Activated CD4-positive, alpha-beta T cell treated with anti-CD3 and anti-CD28 coated beads for 36 hours (primary cell): ENCODE measurements at regions not wholly inside any gene's neighbourhood (a gene's known extent, or its start where the extent isn't known, plus 50 kb on each side); places are given as distances from the start of the nearest gene placed in this dataset.
"Not testable (repeated sequence)": the region's sequence is repeated elsewhere in the genome, so short reads cannot be mapped to it uniquely, and the experiment has no call there.

ENCODE experiments used
- ATAC-seq: fragments of 200-7000 bp; cut with Tn5 transposase; one replicate; pipeline ENCODE4 v1.10.0; 2021; ENCODE audit warnings: mild to moderate bottlenecking, moderate library complexity
- CTCF ChIA-PET: fragments of 350-600 bp; sonication (Branson Sonifier 250); formaldehyde crosslinking; loops from one replicate; lab custom pipeline; 2021; ENCODE audit warnings: antibody characterized with exemption; lab: Charles Lee
- POLR2A ChIA-PET: fragments of 350-600 bp; sonication (Branson Sonifier 250); formaldehyde crosslinking; loops from one replicate; lab custom pipeline; 2021; ENCODE audit warnings: antibody characterized with exemption, inconsistent platforms; lab: Charles Lee
- DNase-seq: peaks from one replicate; pipeline ENCODE4 v3.0.0-alpha.2; 2020
- H3K27ac Mint-ChIP-seq: one replicate; pipeline ENCODE4 v1.8.0; 2021; ENCODE audit warnings: mixed read lengths
- H3K27me3 Mint-ChIP-seq: one replicate; pipeline ENCODE4 v1.8.0; 2021; ENCODE audit warnings: mixed read lengths
- H3K36me3 Mint-ChIP-seq: one replicate; pipeline ENCODE4 v1.8.0; 2021; ENCODE audit warnings: low read depth, mixed read lengths
- H3K4me1 Mint-ChIP-seq: one replicate; pipeline ENCODE4 v1.8.0; 2021; ENCODE audit warnings: mixed read lengths
- H3K4me3 Mint-ChIP-seq: one replicate; pipeline ENCODE4 v1.8.0; 2021; ENCODE audit warnings: mild to moderate bottlenecking, moderate library complexity, mixed read lengths
- H3K9me3 Mint-ChIP-seq: one replicate; pipeline ENCODE4 v1.8.0; 2021; ENCODE audit warnings: low read depth, mixed read lengths
- intact Hi-C, 2 experiments: fragments of 100-400 bp; cut with DNase I in 1 of 2; cut with micrococcal nuclease in 1 of 2; formaldehyde crosslinking; loops; one replicate each; pipeline versions ENCODE4 v1.14.2 to v1.15.1; 2022 to 2024; cut with DNase I, micrococcal nuclease

- peaks cover 6% of the 10 kb centered on the region for H3K27me3 Mint-ChIP-seq
- H3K4me1 Mint-ChIP-seq = no peaks in the 10 kb centered on the region
- H3K27ac Mint-ChIP-seq = no peak overlapping the region
- no peak for DNase-seq
- no peak overlapping the region for H3K4me3 Mint-ChIP-seq
- intact Hi-C loops = no loop called here
- CTCF ChIA-PET = no interaction called here
- H3K9me3 Mint-ChIP-seq = no peaks in the 10 kb centered on the region
- no peaks in the 10 kb centered on the region for H3K36me3 Mint-ChIP-seq
- no peak for ATAC-seq
- POLR2A ChIA-PET = no interaction called here
These were observed 248.1 kb upstream of the OBI1 start for GRCh38 chr13:78907006-78907405.

- Mint-ChIP-seq H3K27ac (no peak overlapping the region), H3K36me3 (no peaks in the 10 kb centered on the region), H3K4me1 (no peaks in the 10 kb centered on the region), H3K9me3 (no peaks in the 10 kb centered on the region), H3K4me3 (no peak overlapping the region), H3K27me3 (peaks cover 6% of the 10 kb centered on the region)
- ChIA-PET CTCF (no interaction called here), POLR2A (no interaction called here)
- intact Hi-C loops = no loop called here
- ATAC-seq (no peak), DNase-seq (no peak)
These were observed 238.2 kb upstream of the OBI1 start for GRCh38 chr13:78897200-78897599.

GRCh38 chr13:78884571-78884970 is 225.6 kb upstream of the OBI1 start:
- no peaks in the 10 kb centered on the region for H3K36me3 Mint-ChIP-seq
- CTCF ChIA-PET = interaction anchor here (0.7 kb wide), 1 partner anchor 21 kb away, joined by 3 read pairs; no protein-coding TSS in a partner anchor
- no peak for ATAC-seq
- peaks cover 3% of the 10 kb centered on the region for H3K27me3 Mint-ChIP-seq
- no peak overlapping the region for H3K27ac Mint-ChIP-seq
- no peak overlapping the region for H3K4me3 Mint-ChIP-seq
- POLR2A ChIA-PET = no interaction called here
- no peaks in the 10 kb centered on the region for H3K4me1 Mint-ChIP-seq
- H3K9me3 Mint-ChIP-seq = no peaks in the 10 kb centered on the region
- DNase-seq = no peak
- intact Hi-C loops = no loop called here

- Mint-ChIP-seq H3K4me3 (no peak overlapping the region), H3K36me3 (no peaks in the 10 kb centered on the region), H3K4me1 (no peaks in the 10 kb centered on the region), H3K9me3 (no peaks in the 10 kb centered on the region), H3K27ac (no peak overlapping the region), H3K27me3 (peaks cover 3% of the 10 kb centered on the region)
- DNase-seq = no peak
- no peak for ATAC-seq
- ChIA-PET CTCF (interaction anchor here (0.9 kb wide), 1 partner anchor 12 kb away, joined by 4 read pairs; no protein-coding TSS in a partner anchor), POLR2A (no interaction called here)
- intact Hi-C loops = no loop called here
These were observed 222.8 kb upstream of the OBI1 start for GRCh38 chr13:78881751-78882150.

GRCh38 chr13:78881054-78881453 is 222.1 kb upstream of the OBI1 start:
- CTCF ChIA-PET = interaction anchor here (0.9 kb wide), 1 partner anchor 11 kb away, joined by 4 read pairs; no protein-coding TSS in a partner anchor
- H3K4me1 Mint-ChIP-seq = no peaks in the 10 kb centered on the region
- no peak overlapping the region for H3K27ac Mint-ChIP-seq

GRCh38 chr13:78876915-78877549 is 218.1 kb upstream of the OBI1 start:
- DNase-seq (no peak), ATAC-seq (no peak)
- Mint-ChIP-seq H3K27ac (no peak overlapping the region), H3K27me3 (peaks cover 5% of the 10 kb centered on the region), H3K4me1 (no peaks in the 10 kb centered on the region), H3K36me3 (no peaks in the 10 kb centered on the region), H3K9me3 (no peaks in the 10 kb centered on the region), H3K4me3 (no peak overlapping the region)
- POLR2A ChIA-PET = no interaction called here
- CTCF ChIA-PET = no interaction called here
- intact Hi-C loops = no loop called here

More at GRCh38 chr13:78881054-78881453, 222.1 kb upstream of the OBI1 start:
- peaks cover 3% of the 10 kb centered on the region for H3K27me3 Mint-ChIP-seq
- no peaks in the 10 kb centered on the region for H3K9me3 Mint-ChIP-seq
- DNase-seq (no peak), ATAC-seq (no peak)
- no peaks in the 10 kb centered on the region for H3K36me3 Mint-ChIP-seq
- POLR2A ChIA-PET = no interaction called here
- intact Hi-C loops = no loop called here
- no peak overlapping the region for H3K4me3 Mint-ChIP-seq

- ATAC-seq (no peak), DNase-seq (peak; percentile 29)
- Mint-ChIP-seq H3K4me3 (no peak overlapping the region), H3K27ac (no peak overlapping the region), H3K27me3 (peaks cover 5% of the 10 kb centered on the region), H3K36me3 (no peaks in the 10 kb centered on the region), H3K9me3 (no peaks in the 10 kb centered on the region), H3K4me1 (no peaks in the 10 kb centered on the region)
- ChIA-PET POLR2A (no interaction called here), CTCF (no interaction called here)
- intact Hi-C loops = no loop called here
These were observed 217.0 kb upstream of the OBI1 start for GRCh38 chr13:78875792-78876580.

GRCh38 chr13:78868991-78869390 is 210.0 kb upstream of the OBI1 start:
- Mint-ChIP-seq H3K4me1 (no peaks in the 10 kb centered on the region), H3K36me3 (no peaks in the 10 kb centered on the region), H3K27ac (no peak overlapping the region), H3K4me3 (no peak overlapping the region), H3K9me3 (no peaks in the 10 kb centered on the region), H3K27me3 (peaks cover 4% of the 10 kb centered on the region)
- no peak for DNase-seq
- ChIA-PET CTCF (no interaction called here), POLR2A (no interaction called here)
- intact Hi-C loops = no loop called here
- ATAC-seq = no peak

- ChIA-PET CTCF (no interaction called here), POLR2A (interaction anchor here (0.6 kb wide), 1 partner anchor 33 kb away, joined by 3 read pairs; no protein-coding TSS in a partner anchor)
- Mint-ChIP-seq H3K4me3 (no peak overlapping the region), H3K4me1 (no peaks in the 10 kb centered on the region), H3K9me3 (no peaks in the 10 kb centered on the region), H3K27ac (no peak overlapping the region), H3K27me3 (no peaks in the 10 kb centered on the region), H3K36me3 (no peaks in the 10 kb centered on the region)
- DNase-seq (no peak), ATAC-seq (no peak)
- intact Hi-C loops = no loop called here
These were observed 208.7 kb upstream of the OBI1 start for GRCh38 chr13:78867655-78868054.

- H3K4me1 Mint-ChIP-seq, H3K4me3 Mint-ChIP-seq, ATAC-seq, H3K9me3 Mint-ChIP-seq, POLR2A ChIA-PET, H3K27me3 Mint-ChIP-seq, DNase-seq, H3K36me3 Mint-ChIP-seq, H3K27ac Mint-ChIP-seq, intact Hi-C loops: not testable (repeated sequence)
- CTCF ChIA-PET = interaction anchor here (0.5 to 0.8 kb wide), 2 partner anchors 26 to 1335 kb away, joined by 3 read pairs; no protein-coding TSS in a partner anchor
These were observed 207.1 kb upstream of the OBI1 start for GRCh38 chr13:78866076-78866475.

GRCh38 chr13:78862446-78862845 is 203.5 kb upstream of the OBI1 start:
- intact Hi-C loops = no loop called here
- H3K9me3 Mint-ChIP-seq = no peaks in the 10 kb centered on the region
- CTCF ChIA-PET = no interaction called here

GRCh38 chr13:78852709-78853108 is 193.8 kb upstream of the OBI1 start:
- CTCF ChIA-PET = no interaction called here
- Mint-ChIP-seq H3K4me1 (no peaks in the 10 kb centered on the region), H3K27ac (no peak overlapping the region), H3K9me3 (peaks cover 11% of the 10 kb centered on the region), H3K4me3 (no peak overlapping the region), H3K27me3 (peaks cover 2% of the 10 kb centered on the region), H3K36me3 (no peaks in the 10 kb centered on the region)
- no peak for DNase-seq
- ATAC-seq = no peak
- intact Hi-C loops = no loop called here
- POLR2A ChIA-PET = no interaction called here

More at GRCh38 chr13:78862446-78862845, 203.5 kb upstream of the OBI1 start:
- DNase-seq (no peak), ATAC-seq (peak; percentile 57)
- Mint-ChIP-seq H3K27me3 (peaks cover 2% of the 10 kb centered on the region), H3K27ac (no peak overlapping the region), H3K36me3 (no peaks in the 10 kb centered on the region), H3K4me3 (no peak overlapping the region), H3K4me1 (no peaks in the 10 kb centered on the region)
- POLR2A ChIA-PET = no interaction called here
